NCI-H1930 (cell line): ENCODE measurements at regions not wholly inside any gene's neighbourhood (a gene's known extent, or its start where the extent isn't known, plus 50 kb on each side); places are given as distances from the start of the nearest gene placed in this dataset.

Source experiments
- DNase-seq, 2 experiments: peaks; one replicate each; lab custom pipeline; 2025; lab: John Stamatoyannopoulos, UW

- DNase-seq, result no peak
Measured at GRCh38 chr10:1874533-1874932, 137.2 kb upstream of the ADARB2 start.

DNA sequence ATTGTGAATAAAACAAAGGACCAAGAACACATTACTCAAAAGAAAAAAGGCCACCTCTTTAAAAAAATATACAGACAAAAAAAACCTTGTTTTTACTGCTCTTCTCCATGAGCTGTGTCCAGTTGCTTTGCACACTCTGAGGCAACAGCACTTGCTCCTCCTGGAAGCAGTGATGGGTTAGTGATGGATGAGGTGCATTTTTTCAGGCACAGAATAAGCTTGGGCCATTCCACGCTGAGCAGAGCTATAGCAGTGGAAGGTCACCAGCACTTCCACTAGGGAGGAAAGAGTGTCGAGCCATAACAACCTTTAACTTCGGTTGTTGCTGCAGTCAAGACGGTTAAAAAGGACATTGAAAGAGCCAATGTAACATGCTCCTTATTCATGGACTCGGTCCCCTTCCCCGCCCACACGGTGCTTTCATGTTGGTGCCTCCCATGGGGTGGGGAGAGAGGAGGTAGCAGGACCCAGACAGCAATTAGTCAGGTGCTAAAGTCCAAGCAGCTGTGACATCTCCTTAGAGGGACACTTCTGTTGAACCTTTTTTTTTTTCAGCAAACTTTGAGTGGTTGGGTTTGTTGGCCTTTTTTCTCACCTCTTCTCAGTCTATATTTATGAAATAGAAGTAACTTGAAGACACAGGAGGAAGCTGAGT lies 136.5 kb upstream of the ADARB2 start:
- DNase-seq, result no peak

DNA sequence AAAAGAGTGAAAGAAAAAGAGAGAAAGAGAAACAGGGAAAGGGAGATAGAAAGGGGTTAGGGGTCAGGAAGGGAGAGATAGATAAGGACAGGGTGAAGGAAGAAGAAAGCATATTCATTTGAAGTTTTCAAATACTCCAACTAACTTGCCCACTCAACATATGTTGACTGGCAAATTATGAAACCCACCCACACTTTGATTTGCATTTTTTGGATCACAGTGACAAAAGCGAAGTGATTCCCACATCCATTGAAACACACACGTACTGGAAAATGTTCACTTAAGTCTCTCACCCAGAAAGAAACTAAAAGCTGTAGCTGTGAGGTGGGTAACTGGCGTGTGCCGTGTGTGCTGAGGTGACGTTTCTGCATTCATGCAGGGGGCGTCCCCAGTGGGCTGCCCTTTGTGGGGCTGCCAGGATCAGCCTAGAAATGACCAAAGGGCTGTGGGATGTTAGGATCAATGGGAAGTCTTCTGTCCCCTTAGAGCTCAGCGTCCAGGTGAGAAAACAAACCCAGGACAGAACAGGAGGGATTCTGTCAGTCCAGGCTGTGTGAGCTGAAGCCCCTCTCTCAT lies 134.9 kb upstream of the ADARB2 start:
- DNase-seq, result no peak

GRCh38 chr10:1870491-1870890 lies 133.2 kb upstream of the ADARB2 start:
- DNase-seq, result no peak

- no peak for DNase-seq
Measured at GRCh38 chr10:1869861-1870260, 132.5 kb upstream of the ADARB2 start.

GRCh38 chr10:1860351-1860750 lies 123.0 kb upstream of the ADARB2 start:
- no peak for DNase-seq

- DNase-seq, result no peak
Measured at GRCh38 chr10:1858547-1858946, 121.2 kb upstream of the ADARB2 start.

GRCh38 chr10:1858048-1858447 lies 120.7 kb upstream of the ADARB2 start:
- DNase-seq, result no peak

DNA sequence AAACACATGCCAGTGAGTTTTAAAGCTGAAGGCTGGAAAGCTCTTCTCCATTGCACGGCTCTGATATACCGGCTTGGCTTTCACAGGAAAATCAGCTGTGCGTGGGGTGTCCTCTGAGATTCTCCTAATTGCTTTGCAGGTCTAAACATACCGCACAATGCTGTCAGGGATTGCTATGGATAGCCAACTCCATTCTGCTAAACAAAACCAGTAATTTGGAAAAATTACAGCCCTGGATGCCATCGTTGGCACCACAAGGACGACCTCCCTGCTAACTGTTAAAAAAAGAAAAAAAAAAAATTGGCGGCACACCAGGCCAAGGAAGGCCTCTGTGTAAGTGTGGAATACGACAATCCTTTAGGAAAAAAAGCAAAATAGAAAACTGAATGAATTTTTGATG lies 118.6 kb upstream of the ADARB2 start:
- DNase-seq, result no peak

DNA sequence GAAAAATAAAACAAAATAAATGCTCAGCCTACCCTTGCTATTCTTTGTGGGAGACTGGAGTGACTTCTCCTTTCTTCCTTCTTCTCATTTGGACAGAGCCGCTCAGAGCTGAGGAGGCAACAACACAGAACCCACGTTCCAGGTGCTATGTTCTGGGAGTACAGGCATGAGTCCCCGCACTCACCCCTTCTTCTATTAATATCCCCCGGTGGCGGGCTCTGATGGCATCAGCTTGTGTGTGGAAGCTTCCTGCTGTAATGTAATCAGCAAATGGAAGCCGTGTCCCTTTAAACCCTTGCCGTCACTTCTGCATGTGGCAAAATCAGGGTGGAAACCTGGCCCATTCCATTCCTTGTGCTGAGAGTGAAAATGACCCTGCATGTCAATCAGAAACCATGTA lies 116.9 kb upstream of the ADARB2 start:
- no peak for DNase-seq

DNA sequence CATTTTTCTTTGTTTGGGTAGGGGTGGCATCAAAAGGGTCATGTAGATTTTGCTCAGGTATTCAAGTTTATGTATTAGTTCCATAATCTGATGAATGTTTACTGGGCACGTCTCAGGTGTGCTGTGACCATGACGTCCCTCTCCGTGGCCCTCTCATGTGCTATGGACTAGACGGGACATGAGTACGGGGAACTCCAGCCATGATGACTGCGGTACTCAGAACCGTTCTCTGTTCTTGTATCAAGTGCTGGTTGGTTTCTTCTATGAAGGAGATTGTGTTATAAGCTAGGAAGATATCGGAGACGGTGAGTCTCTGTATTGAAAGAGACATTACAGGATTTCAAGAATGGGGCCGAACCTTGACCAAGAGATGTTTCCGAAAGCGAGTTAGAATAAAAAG lies 116.5 kb upstream of the ADARB2 start:
- no peak for DNase-seq

- no peak for DNase-seq
Measured at GRCh38 chr10:1852841-1853240, 115.5 kb upstream of the ADARB2 start.

GRCh38 chr10:1851762-1852161 lies 114.4 kb upstream of the ADARB2 start:
- DNase-seq, result no peak

- DNase-seq, result no peak
Measured at GRCh38 chr10:1850971-1851527, 113.7 kb upstream of the ADARB2 start.

DNA sequence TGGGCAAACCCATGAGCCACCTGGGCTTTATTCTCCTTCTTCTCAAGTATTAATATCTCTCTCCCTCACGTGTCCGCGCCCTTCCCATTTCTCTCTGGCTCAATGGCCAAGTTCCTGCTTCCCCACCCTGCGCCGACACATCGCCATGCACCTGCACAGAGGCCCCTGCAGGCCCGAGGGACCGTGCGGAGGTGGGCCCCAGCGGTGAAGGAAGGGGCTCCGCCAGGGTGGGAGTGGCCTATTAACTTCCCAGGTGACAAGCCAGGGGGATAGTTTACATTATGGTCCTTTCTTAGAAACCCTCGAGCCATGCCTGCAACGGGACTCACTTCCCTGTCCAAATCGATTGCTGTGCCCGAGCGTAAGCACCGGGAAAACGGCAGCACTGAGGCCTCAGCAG lies 110.0 kb upstream of the ADARB2 start:
- DNase-seq, result no peak

DNA sequence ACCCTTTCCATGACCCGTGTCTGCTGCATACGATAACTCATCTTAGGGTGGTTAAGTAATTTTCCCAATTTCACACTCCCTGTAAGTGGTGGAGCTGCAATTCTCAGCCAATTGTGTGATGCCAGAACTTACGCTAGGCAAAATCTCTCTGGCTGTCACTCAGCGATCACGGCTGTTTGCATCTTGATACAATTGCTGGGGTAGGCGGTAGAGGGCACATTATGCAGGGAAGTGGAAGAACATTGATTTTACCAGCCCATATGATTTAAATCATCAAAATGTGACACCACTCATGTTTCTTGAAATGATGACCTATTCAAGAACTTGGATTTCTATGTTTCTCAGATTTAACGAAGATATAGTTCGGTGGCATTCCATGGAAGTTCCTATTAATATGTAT lies 108.7 kb upstream of the ADARB2 start:
- no peak for DNase-seq

DNA sequence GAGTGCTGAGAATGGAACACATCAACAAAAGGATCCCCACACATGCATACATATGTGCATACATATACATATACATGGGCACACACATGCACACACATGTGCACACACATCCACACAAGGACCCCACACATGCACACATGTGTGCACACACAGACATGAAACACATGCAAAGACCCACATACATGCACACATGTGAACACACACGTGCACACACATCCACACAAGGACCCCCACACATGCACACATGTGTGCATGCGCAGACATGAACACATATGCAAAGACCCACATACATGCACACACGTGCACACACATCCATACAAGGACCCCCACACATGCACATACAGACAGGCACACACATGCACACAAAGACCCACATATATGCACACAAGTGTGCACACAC lies 104.4 kb upstream of the ADARB2 start:
- no peak for DNase-seq

GRCh38 chr10:1829712-1830111 lies 92.4 kb upstream of the ADARB2 start:
- DNase-seq, result no peak

GRCh38 chr10:1824928-1825327 lies 87.6 kb upstream of the ADARB2 start:
- DNase-seq, result no peak

GRCh38 chr10:1814556-1814955 lies 77.2 kb upstream of the ADARB2 start:
- no peak for DNase-seq

DNA sequence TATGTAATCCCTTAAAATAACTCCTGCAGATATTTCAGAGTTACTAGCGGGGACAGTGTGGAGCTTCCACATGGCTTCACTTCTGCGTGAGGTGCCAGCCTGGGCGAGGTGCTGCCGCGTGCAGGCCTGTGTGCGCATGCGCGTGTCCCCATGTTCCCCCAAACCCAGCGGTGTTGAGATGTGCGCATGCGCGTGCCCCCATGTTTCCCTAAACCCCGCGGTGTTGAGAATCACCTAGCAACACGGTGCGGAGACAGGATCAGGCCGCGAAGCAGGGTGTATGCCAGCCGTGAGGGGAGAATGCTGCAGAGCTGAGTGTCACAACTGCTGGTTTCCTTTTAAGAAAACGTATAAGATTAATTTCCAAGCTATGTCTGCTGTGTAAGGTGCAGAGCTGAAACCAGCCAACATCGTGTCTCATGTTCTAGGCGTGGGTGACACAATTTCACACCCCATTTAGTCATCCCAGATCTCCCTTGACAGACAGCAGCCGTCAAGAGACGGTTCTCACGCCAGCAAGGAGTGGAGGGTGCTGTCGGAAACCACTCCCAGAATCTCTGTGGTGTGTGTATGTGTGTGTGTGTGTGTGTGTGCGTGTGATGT lies 71.9 kb upstream of the ADARB2 start:
- DNase-seq, result no peak

GRCh38 chr10:1807924-1808323 lies 70.6 kb upstream of the ADARB2 start:
- DNase-seq, result no peak

- DNase-seq, result no peak
Measured at GRCh38 chr10:1807196-1807595, 69.9 kb upstream of the ADARB2 start.

- no peak for DNase-seq
Measured at GRCh38 chr10:1802413-1802812, 65.1 kb upstream of the ADARB2 start.
